GM12878 (cell line): ENCODE measurements at regions not wholly inside any gene's neighbourhood (a gene's known extent, or its start where the extent isn't known, plus 50 kb on each side); places are given as distances from the start of the nearest gene placed in this dataset.

Source experiments
- KDM1A ChIP-seq: fragments of 200-600 bp; sonication (generic); IDR thresholded peaks from 2 replicates; pipeline ENCODE4 v1.6.1; 2016; ENCODE audit warnings: borderline replicate concordance
- NFIC ChIP-seq: IDR thresholded peaks from 2 replicates; pipeline ENCODE4 v1.6.1; 2012; ENCODE audit warnings: low read depth, mild to moderate bottlenecking, inconsistent platforms, low read length, moderate library complexity
- POLR2AphosphoS5 ChIP-seq: IDR thresholded peaks from 2 replicates; pipeline ENCODE4 v1.6.1; 2011; ENCODE audit warnings: mild to moderate bottlenecking, low read length, inconsistent platforms
- RB1 ChIP-seq: fragments of 450-650 bp; formaldehyde crosslinking; IDR thresholded peaks from 2 replicates; pipeline ENCODE4 v1.6.1; 2017; ENCODE audit warnings: mild to moderate bottlenecking, borderline replicate concordance
- SRF ChIP-seq, 2 experiments: IDR thresholded peaks; 2 replicates each; pipeline ENCODE4 v1.6.1; 2011; ENCODE audit warnings: low read depth in 2 of 2, low read length in 2 of 2, mild to moderate bottlenecking in 1 of 2, moderate library complexity in 1 of 2

DNA sequence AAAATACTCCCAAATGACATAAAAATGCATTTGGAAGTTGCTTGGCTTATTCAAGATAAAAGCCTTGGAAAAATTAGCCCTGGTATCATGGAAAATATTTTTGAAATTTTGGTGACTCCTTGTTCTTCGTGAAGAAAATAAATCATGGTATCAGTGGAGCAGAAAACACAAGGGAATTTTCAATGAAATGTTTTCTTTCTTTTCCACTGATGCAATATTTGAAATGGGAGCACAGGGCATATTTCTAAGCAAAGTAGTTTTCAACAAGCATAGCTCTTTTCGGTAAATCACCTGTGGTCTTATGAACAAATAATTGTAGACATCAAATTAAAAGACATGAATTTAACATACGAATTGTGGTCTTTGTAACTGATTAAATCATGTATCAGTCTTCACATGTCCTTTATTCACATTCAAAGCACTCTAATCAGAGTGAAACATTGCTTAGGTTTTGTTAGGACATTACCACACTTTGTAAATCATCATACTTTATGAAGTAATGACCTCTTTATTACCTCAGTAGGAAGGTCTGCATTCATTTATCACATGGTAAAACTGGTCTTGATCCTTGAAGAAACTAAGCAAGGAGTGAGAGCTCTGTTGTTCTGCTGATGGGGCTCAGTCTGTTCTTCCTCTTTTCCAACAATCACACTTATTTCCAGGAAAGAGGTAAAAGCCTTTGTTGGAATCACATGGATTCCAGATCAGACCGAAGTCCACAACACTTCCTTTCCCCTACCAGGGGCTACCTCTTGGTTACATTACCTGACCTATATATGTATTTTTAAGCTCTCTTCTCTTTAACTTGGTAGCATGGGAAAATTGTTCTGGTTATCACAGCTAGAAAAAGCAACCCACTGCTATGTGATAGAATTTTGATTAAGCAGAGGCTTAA is 413.5 kb upstream of the THBS1 start:
- TF ChIP-seq RB1 (no peak), KDM1A (no peak), SRF (IDR thresholded peaks at IDR 0.05; ENCODE audit: low read depth in 2 of 2, low read length in 2 of 2) (no peak), POLR2AphosphoS5 (no peak), NFIC (no peak)
